ENCODE measurements at regions not wholly inside any gene's neighbourhood (a gene's known extent, or its start where the extent isn't known, plus 50 kb on each side); places are given as distances from the start of the nearest gene placed in this dataset.

- H3K27ac ChIP-seq: no peak overlapping the region
- H3K79me2 ChIP-seq: no peaks in the 10 kb centered on the region
Observed at GRCh38 chr13:62278271-62278670, 862.6 kb upstream of the PCDH20 start.

GRCh38 chr13:62251734-62252133, 836.1 kb upstream of the PCDH20 start:
- H3K9ac ChIP-seq: no peak overlapping the region
- H3K4me3 ChIP-seq (ENCODE audit: low read depth, low read length): no peak overlapping the region
- no peaks in the 10 kb centered on the region for H3K79me2 ChIP-seq
- TF ChIP-seq CTCF (IDR thresholded peaks at IDR 0.05): no peak
- no peaks in the 10 kb centered on the region for H3K9me3 ChIP-seq (ENCODE audit: control insufficient read depth, low read length)
- no peaks in the 10 kb centered on the region for H3K27me3 ChIP-seq (ENCODE audit: control insufficient read depth, insufficient read depth, low read length)
- H3K36me3 ChIP-seq (ENCODE audit: control insufficient read depth, insufficient read depth, low read length): no peaks in the 10 kb centered on the region
- no peak overlapping the region for H2AFZ ChIP-seq
- no peaks in the 10 kb centered on the region for H3K4me1 ChIP-seq
- H3K27ac ChIP-seq: no peak overlapping the region
- no peak overlapping the region for H3K4me2 ChIP-seq (ENCODE audit: low read length)

More at GRCh38 chr13:62278271-62278670, 862.6 kb upstream of the PCDH20 start:
- no peaks in the 10 kb centered on the region for H3K9me3 ChIP-seq (ENCODE audit: control insufficient read depth, low read length)
- H3K27me3 ChIP-seq (ENCODE audit: control insufficient read depth, insufficient read depth, low read length): no peaks in the 10 kb centered on the region
- H3K9ac ChIP-seq: no peak overlapping the region
- H2AFZ ChIP-seq: no peak overlapping the region
- H3K4me3 ChIP-seq (ENCODE audit: low read depth, low read length): no peak overlapping the region
- TF ChIP-seq CTCF (IDR thresholded peaks at IDR 0.05): no peak
- H3K4me1 ChIP-seq: no peaks in the 10 kb centered on the region
- H3K36me3 ChIP-seq (ENCODE audit: control insufficient read depth, insufficient read depth, low read length): no peaks in the 10 kb centered on the region
- H3K4me2 ChIP-seq (ENCODE audit: low read length): no peak overlapping the region

- H3K36me3 ChIP-seq (ENCODE audit: control insufficient read depth, insufficient read depth, low read length): no peaks in the 10 kb centered on the region
- H3K9me3 ChIP-seq (ENCODE audit: control insufficient read depth, low read length): no peaks in the 10 kb centered on the region
- TF ChIP-seq CTCF (IDR thresholded peaks at IDR 0.05): no peak
- H3K79me2 ChIP-seq: no peaks in the 10 kb centered on the region
- no peak overlapping the region for H3K9ac ChIP-seq
- no peak overlapping the region for H2AFZ ChIP-seq
- no peaks in the 10 kb centered on the region for H3K27me3 ChIP-seq (ENCODE audit: control insufficient read depth, insufficient read depth, low read length)
- H3K27ac ChIP-seq: no peak overlapping the region
- H3K4me2 ChIP-seq (ENCODE audit: low read length): no peak overlapping the region
- no peak overlapping the region for H3K4me3 ChIP-seq (ENCODE audit: low read depth, low read length)
- H3K4me1 ChIP-seq: no peaks in the 10 kb centered on the region
Observed at GRCh38 chr13:62250501-62251201, 835.0 kb upstream of the PCDH20 start.

GRCh38 chr13:62246581-62246980, 830.9 kb upstream of the PCDH20 start:
- Histone ChIP-seq H3K4me3 (ENCODE audit: low read depth, low read length) (no peak overlapping the region), H3K27me3 (ENCODE audit: control insufficient read depth, insufficient read depth, low read length) (no peaks in the 10 kb centered on the region), H2AFZ (no peak overlapping the region), H3K4me2 (ENCODE audit: low read length) (no peak overlapping the region), H3K9ac (no peak overlapping the region), H3K36me3 (ENCODE audit: control insufficient read depth, insufficient read depth, low read length) (no peaks in the 10 kb centered on the region), H3K79me2 (no peaks in the 10 kb centered on the region), H3K27ac (no peak overlapping the region), H3K4me1 (no peaks in the 10 kb centered on the region), H3K9me3 (ENCODE audit: control insufficient read depth, low read length) (no peaks in the 10 kb centered on the region)
- TF ChIP-seq CTCF (IDR thresholded peaks at IDR 0.05): no peak

GRCh38 chr13:62243106-62243505, 827.5 kb upstream of the PCDH20 start:
- Histone ChIP-seq H3K36me3 (ENCODE audit: control insufficient read depth, insufficient read depth, low read length) (no peaks in the 10 kb centered on the region), H3K27ac (no peak overlapping the region), H3K9ac (no peak overlapping the region), H3K79me2 (no peaks in the 10 kb centered on the region), H3K27me3 (ENCODE audit: control insufficient read depth, insufficient read depth, low read length) (no peaks in the 10 kb centered on the region), H3K4me2 (ENCODE audit: low read length) (no peak overlapping the region), H3K9me3 (ENCODE audit: control insufficient read depth, low read length) (no peaks in the 10 kb centered on the region), H2AFZ (no peak overlapping the region), H3K4me3 (ENCODE audit: low read depth, low read length) (no peak overlapping the region), H3K4me1 (no peaks in the 10 kb centered on the region)
- TF ChIP-seq CTCF (IDR thresholded peaks at IDR 0.05): no peak

Data from parathyroid adenoma (tissue), 2 donors.